GM12878 (cell line): ENCODE measurements at regions not wholly inside any gene's neighbourhood (a gene's known extent, or its start where the extent isn't known, plus 50 kb on each side); places are given as distances from the start of the nearest gene placed in this dataset.

Experiments
- ATAC-seq: fragments of 200-7000 bp; cut with Tn5 transposase; 3 replicates; pipeline ENCODE4 v1.9.1; 2020; ENCODE audit warnings: mild to moderate bottlenecking, moderate library complexity
- BruUV-seq: library from RNA; stranded (reverse); fragments of 400-500 nt; replicated peaks from 2 replicates; lab custom pipeline; 2021; lab: Mats Ljungman, UMichigan
- CTCF ChIA-PET: fragments of 300-600 bp; sonication (Branson Sonifier 250); formaldehyde crosslinking; extraction: SDS; loops from one replicate; lab custom pipeline; 2021; ENCODE audit warnings: inconsistent platforms; lab: Yijun Ruan, JAX
- POLR2A ChIA-PET: fragments of 350-600 bp; formaldehyde crosslinking; extraction: SDS; loops from one replicate; lab custom pipeline; 2021; ENCODE audit warnings: inconsistent platforms; lab: Charles Lee
- RAD21 ChIA-PET: fragments of 300-600 bp; sonication (Branson Sonifier 250); formaldehyde crosslinking; loops from one replicate; lab custom pipeline; 2023; ENCODE audit warnings: antibody characterized with exemption; ENCODE audit not compliant: unreplicated experiment; lab: Charles Lee
- SMC1A ChIA-PET: fragments of 300-600 bp; sonication (Branson Sonifier 250); formaldehyde crosslinking; loops from one replicate; lab custom pipeline; 2023; ENCODE audit not compliant: unreplicated experiment, uncharacterized antibody; lab: Charles Lee
- DNase-seq: peaks from one replicate; pipeline ENCODE4 v3.0.0-alpha.2; 2011; ENCODE audit warnings: low read depth, low spot score
- FAIRE-seq: peaks from 3 replicates; lab custom pipeline; 2011; peaks lifted over from hg19 to GRCh38; lab: Jason Lieb, UNC
- H2AFZ ChIP-seq: 2 replicates; pipeline ENCODE4 v1.6.0; 2011; ENCODE audit warnings: low read depth, low read length, control low read depth; ENCODE audit not compliant: control insufficient read depth
- H3K27ac ChIP-seq: 2 replicates; pipeline ENCODE4 v1.5.1; 2011; ENCODE audit warnings: control low read depth; ENCODE audit not compliant: control insufficient read depth, insufficient read depth
- H3K27me3 ChIP-seq, 2 experiments: replicated peaks in 1 of 2; 2 replicates each; pipeline versions ENCODE4 v1.6.0 to v1.6.1; 2011; ENCODE audit warnings: low read length in 1 of 2; ENCODE audit not compliant: control insufficient read depth in 2 of 2, insufficient read depth in 2 of 2
- H3K36me3 ChIP-seq, 2 experiments: 2 replicates each; pipeline ENCODE4 v1.5.1; 2011; ENCODE audit warnings: low read length in 1 of 2; ENCODE audit not compliant: control insufficient read depth in 2 of 2, insufficient read depth in 2 of 2
- H3K4me1 ChIP-seq: 2 replicates; pipeline ENCODE4 v1.6.1; 2011; ENCODE audit warnings: mild to moderate bottlenecking, low read length, moderate library complexity, mixed read lengths; ENCODE audit not compliant: control insufficient read depth, insufficient read depth
- H3K4me2 ChIP-seq: 2 replicates; pipeline ENCODE4 v1.6.0; 2011; ENCODE audit warnings: control low read depth; ENCODE audit not compliant: control insufficient read depth, insufficient read depth
- H3K4me3 ChIP-seq: fragments of 200-600 bp; sonication (generic); 2 replicates; pipeline ENCODE4 v1.5.1; 2016
- H3K79me2 ChIP-seq: 2 replicates; pipeline ENCODE4 v1.6.0; 2011; ENCODE audit warnings: low read length; ENCODE audit not compliant: control insufficient read depth, insufficient read depth
- H3K9ac ChIP-seq: 2 replicates; pipeline ENCODE4 v1.8.0; 2011; ENCODE audit warnings: low read length, control low read depth, mixed read lengths; ENCODE audit not compliant: control insufficient read depth, insufficient read depth
- H3K9me3 ChIP-seq: replicated peaks from 3 replicates; pipeline ENCODE4 v1.5.1; 2011; ENCODE audit warnings: mild to moderate bottlenecking, low read length; ENCODE audit not compliant: control insufficient read depth, insufficient read depth
- H4K20me1 ChIP-seq: 2 replicates; pipeline ENCODE4 v1.6.0; 2011; ENCODE audit not compliant: control insufficient read depth, insufficient read depth
- BHLHE40 ChIP-seq, 2 experiments: fragments of 450-650 bp in 1 of 2; IDR thresholded peaks; 2 replicates each; pipeline ENCODE4 v1.6.1; 2011 to 2017; ENCODE audit warnings: low read depth in 2 of 2, borderline replicate concordance in 1 of 2, improper control_type of control experiment in 1 of 2, low read length in 1 of 2, mild to moderate bottlenecking in 1 of 2
- BRCA1 ChIP-seq: IDR thresholded peaks from 2 replicates; pipeline ENCODE4 v1.6.1; 2011; ENCODE audit warnings: low read depth, low read length, improper control_type of control experiment
- CBX3 ChIP-seq: fragments of 200-600 bp; sonication (generic); IDR thresholded peaks from 2 replicates; pipeline ENCODE4 v1.6.1; 2016; ENCODE audit warnings: low read depth, borderline replicate concordance
- CHD2 ChIP-seq: IDR thresholded peaks from 2 replicates; pipeline ENCODE4 v1.6.1; 2011; ENCODE audit warnings: low read depth, low read length, improper control_type of control experiment, borderline replicate concordance
- CHD4 ChIP-seq: fragments of 200-600 bp; sonication (generic); IDR thresholded peaks from 2 replicates; pipeline ENCODE4 v1.6.1; 2016; ENCODE audit warnings: mild to moderate bottlenecking
- EED ChIP-seq: sonication (generic); IDR thresholded peaks from 2 replicates; pipeline ENCODE4 v1.6.1; 2016; ENCODE audit warnings: antibody characterized with exemption, low read depth
- ETV6 ChIP-seq, 2 experiments: fragments of 450-650 bp in 1 of 2; IDR thresholded peaks in 1 of 2; conservative IDR thresholded peaks in 1 of 2; 2 replicates each; pipeline ENCODE4 v1.6.1; 2014; ENCODE audit warnings: antibody characterized with exemption in 1 of 2, borderline replicate concordance in 1 of 2, low read depth in 1 of 2, mild to moderate bottlenecking in 1 of 2, moderate library complexity in 1 of 2
- NFYB ChIP-seq: IDR thresholded peaks from 2 replicates; pipeline ENCODE4 v1.6.1; 2011; ENCODE audit warnings: low read depth, mild to moderate bottlenecking, low read length, improper control_type of control experiment, moderate library complexity; ENCODE audit not compliant: insufficient read depth
- NRF1 ChIP-seq: conservative IDR thresholded peaks from 2 replicates; pipeline ENCODE4 v1.6.1; 2011; ENCODE audit warnings: mild to moderate bottlenecking, low read depth, low read length, improper control_type of control experiment
- PML ChIP-seq: IDR thresholded peaks from 2 replicates; pipeline ENCODE4 v1.6.1; 2012; ENCODE audit warnings: low read length, inconsistent platforms
- POLR2AphosphoS2 ChIP-seq: IDR thresholded peaks from 2 replicates; pipeline ENCODE4 v1.6.1; 2011; ENCODE audit warnings: low read depth, mild to moderate bottlenecking, low read length, improper control_type of control experiment, moderate library complexity
- SRF ChIP-seq, 2 experiments: IDR thresholded peaks; 2 replicates each; pipeline ENCODE4 v1.6.1; 2011; ENCODE audit warnings: low read depth in 2 of 2, low read length in 2 of 2, mild to moderate bottlenecking in 1 of 2, moderate library complexity in 1 of 2
- TCF7 ChIP-seq: IDR thresholded peaks from 2 replicates; pipeline ENCODE4 v1.6.1; 2014; ENCODE audit warnings: antibody characterized with exemption, borderline replicate concordance
- ZNF384 ChIP-seq: IDR thresholded peaks from 2 replicates; pipeline ENCODE4 v1.6.1; 2012; ENCODE audit warnings: low read depth, mild to moderate bottlenecking, low read length, improper control_type of control experiment, borderline replicate concordance
- WGBS: methylation state at CpG from one replicate; pipeline ENCODE4 v1.1.6; 2016; ENCODE audit warnings: low lambda C conversion rate; ENCODE audit not compliant: insufficient replicate concordance, insufficient coverage; ENCODE audit errors: missing lambda C conversion rate; 5-methylcytosine and 5-hydroxymethylcytosine counted together
- in situ Hi-C: fragments of 300-500 bp; cut with MboI; formaldehyde crosslinking; loops from 9 replicates; pipeline ENCODE4 v1.14.3; 2018; ENCODE audit warnings: mixed read lengths
- intact Hi-C: fragments of 100-400 bp; cut with micrococcal nuclease; formaldehyde crosslinking; loops from one replicate; pipeline ENCODE4 v1.14.2; 2022; ENCODE audit not compliant: unreplicated experiment
- TF ChIP-seq, protein P1 (sequence below): IDR thresholded peaks from 2 replicates; pipeline ENCODE4 v1.6.1; 2012; ENCODE audit warnings: low read depth, low read length, improper control_type of control experiment
- TF ChIP-seq, protein P2 (sequence below): fragments of 450-650 bp; IDR thresholded peaks from 2 replicates; pipeline ENCODE4 v1.6.1; 2018; ENCODE audit warnings: mild to moderate bottlenecking, low read depth, moderate library complexity; ENCODE audit not compliant: partially characterized antibody
- TF ChIP-seq, protein P3 (sequence below): IDR thresholded peaks from 2 replicates; pipeline ENCODE4 v1.6.1; 2011; ENCODE audit warnings: low read depth, mild to moderate bottlenecking, low read length, moderate library complexity, borderline replicate concordance; ENCODE audit errors: extremely low read depth

DNA sequence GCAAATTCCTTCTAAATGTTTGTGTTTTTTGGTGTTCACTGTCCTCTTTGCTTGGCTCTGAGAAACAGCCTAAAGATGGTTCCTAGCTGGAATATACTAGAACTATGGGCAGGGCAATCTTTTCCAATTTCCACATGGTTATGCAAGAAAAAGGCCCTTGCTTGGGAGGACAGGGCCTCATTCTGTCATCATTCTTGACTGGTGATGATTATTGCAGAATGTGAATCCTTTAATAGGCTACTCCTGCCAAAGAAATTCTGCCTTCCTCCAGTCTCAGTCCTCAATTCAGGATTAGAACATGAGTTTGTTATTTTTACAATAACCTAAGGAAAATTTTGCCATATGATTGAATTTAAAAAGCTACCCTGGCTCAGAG lies 218.7 kb downstream of the HNMT start:
- in situ Hi-C loops, result no loop called here
- SMC1A ChIA-PET, result interaction anchor here (0.7 to 1.7 kb wide), 3 partner anchors 55 to 271 kb away, joined by 3 to 7 read pairs (median 3); no protein-coding TSS in a partner anchor

DNA sequence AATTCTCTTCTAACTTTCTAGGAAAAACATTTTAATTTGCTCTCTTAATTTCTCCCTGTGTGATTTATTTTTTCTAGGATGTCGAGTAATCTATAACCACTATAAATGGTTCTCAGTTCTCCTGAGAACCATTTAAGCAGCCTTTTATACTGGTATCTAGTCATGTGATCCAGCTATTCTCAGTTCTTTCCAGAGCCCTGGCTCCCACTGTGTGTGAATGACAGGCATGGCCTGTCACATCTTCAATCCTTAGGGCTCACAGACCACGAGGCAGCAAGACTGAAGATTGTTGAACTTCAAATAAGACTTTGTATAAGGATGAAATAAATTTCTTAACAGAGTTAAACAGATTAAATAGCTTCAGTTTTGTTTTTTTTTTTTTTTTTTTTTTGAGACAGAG lies 219.4 kb downstream of the HNMT start:
- SMC1A ChIA-PET, result interaction anchor here (0.6 to 1.7 kb wide), 2 partner anchors 54 to 271 kb away, joined by 3 to 7 read pairs; no protein-coding TSS in a partner anchor
- FAIRE-seq (no peak), ATAC-seq (no peak), DNase-seq (no peak)
- in situ Hi-C loops (no loop called here), intact Hi-C loops (no loop called here)
- no peak overlapping the region for H2AFZ ChIP-seq
- no peaks in the 10 kb centered on the region for H3K9me3 ChIP-seq
- H3K9ac ChIP-seq, result no peak overlapping the region
- no peak overlapping the region for H3K27ac ChIP-seq
- no TSS peak for BruUV-seq
- no peaks in the 10 kb centered on the region for H3K4me1 ChIP-seq
- H3K36me3 ChIP-seq, result no peaks in the 10 kb centered on the region
- no peaks in the 10 kb centered on the region for H3K79me2 ChIP-seq
- POLR2A ChIA-PET, result no interaction called here
- no peaks in the 10 kb centered on the region for H4K20me1 ChIP-seq
- CTCF ChIA-PET, result no interaction called here
- RAD21 ChIA-PET, result no interaction called here
- no peaks in the 10 kb centered on the region for H3K27me3 ChIP-seq
- no peak overlapping the region for H3K4me3 ChIP-seq
- no peak overlapping the region for H3K4me2 ChIP-seq
- 50% methylated on average over 2 of the region's 2 CpGs for whole genome bisulfite sequencing
- TF ChIP-seq CBX3 (no peak), NFYB (no peak), ZNF384 (no peak), CHD4 (no peak), TCF7 (no peak), PML (no peak), POLR2AphosphoS2 (no peak), NRF1 (no peak), EED (no peak), ETV6 (conservative IDR thresholded peaks at IDR 0.05 in 1 of 2, IDR thresholded peaks at IDR 0.05 in 1 of 2; ENCODE audit: borderline replicate concordance in 1 of 2, low read depth in 1 of 2) (no peak)
- TF ChIP-seq, protein P1, sequence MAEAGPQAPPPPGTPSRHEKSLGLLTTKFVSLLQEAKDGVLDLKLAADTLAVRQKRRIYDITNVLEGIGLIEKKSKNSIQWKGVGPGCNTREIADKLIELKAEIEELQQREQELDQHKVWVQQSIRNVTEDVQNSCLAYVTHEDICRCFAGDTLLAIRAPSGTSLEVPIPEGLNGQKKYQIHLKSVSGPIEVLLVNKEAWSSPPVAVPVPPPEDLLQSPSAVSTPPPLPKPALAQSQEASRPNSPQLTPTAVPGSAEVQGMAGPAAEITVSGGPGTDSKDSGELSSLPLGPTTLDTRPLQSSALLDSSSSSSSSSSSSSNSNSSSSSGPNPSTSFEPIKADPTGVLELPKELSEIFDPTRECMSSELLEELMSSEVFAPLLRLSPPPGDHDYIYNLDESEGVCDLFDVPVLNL, result no peak
- TF ChIP-seq, protein P2, sequence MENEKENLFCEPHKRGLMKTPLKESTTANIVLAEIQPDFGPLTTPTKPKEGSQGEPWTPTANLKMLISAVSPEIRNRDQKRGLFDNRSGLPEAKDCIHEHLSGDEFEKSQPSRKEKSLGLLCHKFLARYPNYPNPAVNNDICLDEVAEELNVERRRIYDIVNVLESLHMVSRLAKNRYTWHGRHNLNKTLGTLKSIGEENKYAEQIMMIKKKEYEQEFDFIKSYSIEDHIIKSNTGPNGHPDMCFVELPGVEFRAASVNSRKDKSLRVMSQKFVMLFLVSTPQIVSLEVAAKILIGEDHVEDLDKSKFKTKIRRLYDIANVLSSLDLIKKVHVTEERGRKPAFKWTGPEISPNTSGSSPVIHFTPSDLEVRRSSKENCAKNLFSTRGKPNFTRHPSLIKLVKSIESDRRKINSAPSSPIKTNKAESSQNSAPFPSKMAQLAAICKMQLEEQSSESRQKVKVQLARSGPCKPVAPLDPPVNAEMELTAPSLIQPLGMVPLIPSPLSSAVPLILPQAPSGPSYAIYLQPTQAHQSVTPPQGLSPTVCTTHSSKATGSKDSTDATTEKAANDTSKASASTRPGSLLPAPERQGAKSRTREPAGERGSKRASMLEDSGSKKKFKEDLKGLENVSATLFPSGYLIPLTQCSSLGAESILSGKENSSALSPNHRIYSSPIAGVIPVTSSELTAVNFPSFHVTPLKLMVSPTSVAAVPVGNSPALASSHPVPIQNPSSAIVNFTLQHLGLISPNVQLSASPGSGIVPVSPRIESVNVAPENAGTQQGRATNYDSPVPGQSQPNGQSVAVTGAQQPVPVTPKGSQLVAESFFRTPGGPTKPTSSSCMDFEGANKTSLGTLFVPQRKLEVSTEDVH, result no peak
- TF ChIP-seq, protein P3, sequence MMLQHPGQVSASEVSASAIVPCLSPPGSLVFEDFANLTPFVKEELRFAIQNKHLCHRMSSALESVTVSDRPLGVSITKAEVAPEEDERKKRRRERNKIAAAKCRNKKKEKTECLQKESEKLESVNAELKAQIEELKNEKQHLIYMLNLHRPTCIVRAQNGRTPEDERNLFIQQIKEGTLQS, result no peak

More for the DNA sequence above, 218.7 kb downstream of the HNMT start:
- no peaks in the 10 kb centered on the region for H3K9me3 ChIP-seq
- RAD21 ChIA-PET, result no interaction called here
- H3K4me1 ChIP-seq, result no peaks in the 10 kb centered on the region
- no peak overlapping the region for H3K27ac ChIP-seq
- no peak overlapping the region for H3K4me2 ChIP-seq
- POLR2A ChIA-PET, result no interaction called here
- no peak overlapping the region for H3K4me3 ChIP-seq
- BruUV-seq, result no TSS peak
- no peaks in the 10 kb centered on the region for H4K20me1 ChIP-seq
- H3K9ac ChIP-seq, result no peak overlapping the region
- TF ChIP-seq BHLHE40 (IDR thresholded peaks at IDR 0.05; ENCODE audit: borderline replicate concordance in 1 of 2, low read depth in 2 of 2, low read length in 1 of 2), result no peak
- TF ChIP-seq SRF (IDR thresholded peaks at IDR 0.05; ENCODE audit: low read depth in 2 of 2, low read length in 2 of 2), result no peak
- TF ChIP-seq CHD2, result no peak
- TF ChIP-seq BRCA1, result no peak
- no peak for DNase-seq
- intact Hi-C loops, result no loop called here
- H2AFZ ChIP-seq, result no peak overlapping the region
- ATAC-seq, result no peak
- H3K27me3 ChIP-seq, result no peaks in the 10 kb centered on the region
- CTCF ChIA-PET, result no interaction called here
- H3K36me3 ChIP-seq, result no peaks in the 10 kb centered on the region
- H3K79me2 ChIP-seq, result no peaks in the 10 kb centered on the region
- no peak for FAIRE-seq
